Urothelium cell line (cell line): ENCODE measurements at regions not wholly inside any gene's neighbourhood (a gene's known extent, or its start where the extent isn't known, plus 50 kb on each side); places are given as distances from the start of the nearest gene placed in this dataset.
"Not testable (repeated sequence)": the region's sequence is repeated elsewhere in the genome, so short reads cannot be mapped to it uniquely, and the experiment has no call there.

Experiments used
- DNase-seq: peaks from one replicate; pipeline ENCODE4 v3.0.0; 2011; ENCODE audit warnings: low spot score, mixed read lengths
- FAIRE-seq: peaks from 2 replicates; lab custom pipeline; 2011; peaks lifted over from hg19 to GRCh38; lab: Jason Lieb, UNC

- FAIRE-seq (no peak), DNase-seq (no peak)
These were observed 175.9 kb upstream of the SNX2 start for GRCh38 chr5:122599000-122599399.

GRCh38 chr5:122600924-122601323 is 174.0 kb upstream of the SNX2 start:
- no peak for DNase-seq
- FAIRE-seq = no peak

- no peak for FAIRE-seq
- no peak for DNase-seq
These were observed 172.2 kb upstream of the SNX2 start for GRCh38 chr5:122602700-122603099.

GRCh38 chr5:122605236-122605635 is 169.6 kb upstream of the SNX2 start:
- DNase-seq (no peak), FAIRE-seq (no peak)

- DNase-seq (no peak), FAIRE-seq (no peak)
These were observed 167.1 kb upstream of the SNX2 start for GRCh38 chr5:122607818-122608217.

GRCh38 chr5:122608222-122608621 is 166.7 kb upstream of the SNX2 start:
- DNase-seq (no peak), FAIRE-seq (no peak)

GRCh38 chr5:122611406-122611805 is 163.5 kb upstream of the SNX2 start:
- no peak for FAIRE-seq
- no peak for DNase-seq

GRCh38 chr5:122612901-122613300 is 162.0 kb upstream of the SNX2 start:
- FAIRE-seq (no peak), DNase-seq (no peak)

- no peak for FAIRE-seq
These were observed 159.7 kb upstream of the SNX2 start for GRCh38 chr5:122615146-122615545.

GRCh38 chr5:122615832-122616231 is 159.0 kb upstream of the SNX2 start:
- DNase-seq (no peak), FAIRE-seq (no peak)

More at GRCh38 chr5:122615146-122615545, 159.7 kb upstream of the SNX2 start:
- no peak for DNase-seq

GRCh38 chr5:122618046-122618445 is 156.8 kb upstream of the SNX2 start:
- DNase-seq, FAIRE-seq: not testable (repeated sequence)

GRCh38 chr5:122620768-122621167 is 154.1 kb upstream of the SNX2 start:
- not testable (repeated sequence) for DNase-seq, FAIRE-seq

- not testable (repeated sequence) for FAIRE-seq
These were observed 146.2 kb upstream of the SNX2 start for GRCh38 chr5:122628714-122629113.

GRCh38 chr5:122629121-122629677 is 145.7 kb upstream of the SNX2 start:
- no peak for FAIRE-seq
- DNase-seq = no peak

More at GRCh38 chr5:122628714-122629113, 146.2 kb upstream of the SNX2 start:
- not testable (repeated sequence) for DNase-seq

GRCh38 chr5:122638581-122638980 is 136.3 kb upstream of the SNX2 start:
- DNase-seq (no peak), FAIRE-seq (no peak)

- FAIRE-seq = no peak
These were observed 135.8 kb upstream of the SNX2 start for GRCh38 chr5:122639033-122639432.

GRCh38 chr5:122639864-122640263 is 135.0 kb upstream of the SNX2 start:
- FAIRE-seq (no peak), DNase-seq (no peak)

More at GRCh38 chr5:122639033-122639432, 135.8 kb upstream of the SNX2 start:
- no peak for DNase-seq

- FAIRE-seq (no peak), DNase-seq (no peak)
These were observed 125.8 kb upstream of the SNX2 start for GRCh38 chr5:122649080-122649479.

GRCh38 chr5:122653087-122654017 is 121.5 kb upstream of the SNX2 start:
- DNase-seq (no peak), FAIRE-seq (no peak)

GRCh38 chr5:122656160-122656559 is 118.7 kb upstream of the SNX2 start:
- FAIRE-seq = no peak
- DNase-seq = no peak

- DNase-seq (no peak), FAIRE-seq (no peak)
These were observed 118.3 kb upstream of the SNX2 start for GRCh38 chr5:122656577-122656976.
